DOHH2 (cell line): ENCODE measurements at regions not wholly inside any gene's neighbourhood (a gene's known extent, or its start where the extent isn't known, plus 50 kb on each side); places are given as distances from the start of the nearest gene placed in this dataset.

Source experiments
- EZH2phosphoT487 ChIP-seq: fragments of 200-600 bp; sonication (generic); IDR thresholded peaks from 2 replicates; pipeline ENCODE4 v1.6.1; 2017; ENCODE audit warnings: borderline replicate concordance, mild to moderate bottlenecking, antibody characterized with exemption, low read length, moderate library complexity, mixed read lengths
- TF ChIP-seq, protein P1 (sequence below): fragments of 200-600 bp; sonication (generic); IDR thresholded peaks from one replicate; pipeline ENCODE4 v1.5.1; 2014; ENCODE audit warnings: antibody characterized with exemption, mild to moderate bottlenecking, low read depth, low read length; ENCODE audit not compliant: poor library complexity, severe bottlenecking

DNA sequence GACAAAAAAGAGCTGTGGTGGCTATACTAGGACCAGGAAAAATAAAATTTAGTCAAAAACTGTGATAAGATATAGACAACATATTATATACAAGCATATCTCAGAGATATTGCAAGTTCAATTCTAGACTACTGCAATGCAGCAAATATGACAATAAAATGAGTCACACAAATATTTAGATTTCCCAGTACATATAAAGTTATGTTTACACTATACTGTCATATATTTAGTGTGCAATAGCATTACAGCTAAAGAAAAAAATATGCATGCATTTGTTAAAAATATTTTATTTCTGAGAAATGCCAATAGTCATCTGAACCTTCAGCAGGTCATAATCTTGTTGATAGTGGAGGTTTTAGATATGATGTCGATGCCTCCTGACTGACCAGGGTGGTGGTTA is 72.1 kb downstream of the AKR1C4 start:
- TF ChIP-seq, protein P1, sequence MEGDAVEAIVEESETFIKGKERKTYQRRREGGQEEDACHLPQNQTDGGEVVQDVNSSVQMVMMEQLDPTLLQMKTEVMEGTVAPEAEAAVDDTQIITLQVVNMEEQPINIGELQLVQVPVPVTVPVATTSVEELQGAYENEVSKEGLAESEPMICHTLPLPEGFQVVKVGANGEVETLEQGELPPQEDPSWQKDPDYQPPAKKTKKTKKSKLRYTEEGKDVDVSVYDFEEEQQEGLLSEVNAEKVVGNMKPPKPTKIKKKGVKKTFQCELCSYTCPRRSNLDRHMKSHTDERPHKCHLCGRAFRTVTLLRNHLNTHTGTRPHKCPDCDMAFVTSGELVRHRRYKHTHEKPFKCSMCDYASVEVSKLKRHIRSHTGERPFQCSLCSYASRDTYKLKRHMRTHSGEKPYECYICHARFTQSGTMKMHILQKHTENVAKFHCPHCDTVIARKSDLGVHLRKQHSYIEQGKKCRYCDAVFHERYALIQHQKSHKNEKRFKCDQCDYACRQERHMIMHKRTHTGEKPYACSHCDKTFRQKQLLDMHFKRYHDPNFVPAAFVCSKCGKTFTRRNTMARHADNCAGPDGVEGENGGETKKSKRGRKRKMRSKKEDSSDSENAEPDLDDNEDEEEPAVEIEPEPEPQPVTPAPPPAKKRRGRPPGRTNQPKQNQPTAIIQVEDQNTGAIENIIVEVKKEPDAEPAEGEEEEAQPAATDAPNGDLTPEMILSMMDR, result no peak
- TF ChIP-seq EZH2phosphoT487, result no peak
